ENCODE measurements at regions not wholly inside any gene's neighbourhood (a gene's known extent, or its start where the extent isn't known, plus 50 kb on each side); places are given as distances from the start of the nearest gene placed in this dataset.
"Not testable (repeated sequence)": the region's sequence is repeated elsewhere in the genome, so short reads cannot be mapped to it uniquely, and the experiment has no call there.

- no peak for ATAC-seq
- H3K4me1 Mint-ChIP-seq (ENCODE audit: low read depth): no peaks in the 10 kb centered on the region
- no peak overlapping the region for H3K4me3 Mint-ChIP-seq
- no peaks in the 10 kb centered on the region for H3K27me3 Mint-ChIP-seq (ENCODE audit: low read depth)
- no peaks in the 10 kb centered on the region for H3K36me3 Mint-ChIP-seq (ENCODE audit: insufficient read depth)
- DNase-seq: no peak
- H3K9me3 Mint-ChIP-seq: peaks cover 6% of the 10 kb centered on the region
Observed at GRCh38 chr12:24630446-24630845, 318.5 kb downstream of the BCAT1 start.

DNA sequence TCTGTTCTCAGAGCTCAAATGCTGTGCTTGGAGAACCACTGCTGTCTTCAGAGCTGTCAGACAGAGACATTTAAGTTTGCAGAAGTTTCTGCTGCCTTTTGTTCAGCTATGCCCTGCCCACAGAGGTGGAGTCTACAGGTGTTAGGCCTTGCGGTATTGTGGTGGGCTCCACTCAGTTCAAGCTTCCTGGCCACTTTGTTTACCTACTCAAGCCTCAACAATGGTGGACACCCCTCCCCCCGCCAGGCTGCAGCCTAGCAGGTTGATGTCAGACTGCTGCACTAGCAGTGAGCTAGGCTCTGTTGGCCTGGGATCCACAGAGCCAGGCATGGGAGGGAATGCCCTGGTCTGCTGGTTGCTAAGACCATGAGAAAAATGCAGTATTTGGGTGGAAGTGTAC is 323.8 kb downstream of the BCAT1 start:
- Mint-ChIP-seq H3K4me3 (no peak overlapping the region), H3K27me3 (ENCODE audit: low read depth) (no peaks in the 10 kb centered on the region), H3K4me1 (ENCODE audit: low read depth) (no peaks in the 10 kb centered on the region), H3K36me3 (ENCODE audit: insufficient read depth) (no peaks in the 10 kb centered on the region), H3K9me3 (peaks cover 30% of the 10 kb centered on the region)
- no peak for ATAC-seq
- no peak for DNase-seq

DNA sequence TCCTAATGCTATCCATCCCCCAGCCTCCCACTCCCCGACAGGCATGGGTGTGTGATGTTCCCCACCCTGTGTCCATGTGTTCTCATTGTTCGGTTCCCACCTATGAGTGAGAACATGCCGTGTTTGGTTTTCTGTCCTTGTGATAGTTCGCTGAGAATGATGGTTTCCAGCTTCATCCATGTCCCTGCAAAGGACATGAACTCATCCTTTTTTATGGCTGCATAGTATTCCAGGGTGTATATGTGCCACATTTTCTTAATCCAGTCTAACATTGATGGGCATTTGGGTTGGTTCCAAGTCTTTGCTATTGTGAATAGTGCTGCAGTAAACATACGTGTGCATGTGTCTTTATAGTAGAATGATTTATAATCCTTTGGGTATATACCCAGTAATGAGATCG is 328.9 kb downstream of the BCAT1 start:
- not testable (repeated sequence) for ATAC-seq; DNase-seq; H3K27me3 Mint-ChIP-seq (ENCODE audit: low read depth); H3K4me1 Mint-ChIP-seq (ENCODE audit: low read depth); H3K36me3 Mint-ChIP-seq (ENCODE audit: insufficient read depth); H3K4me3 Mint-ChIP-seq
- peaks cover 24% of the 10 kb centered on the region for H3K9me3 Mint-ChIP-seq

- H3K4me1 Mint-ChIP-seq (ENCODE audit: low read depth): no peaks in the 10 kb centered on the region
- H3K27me3 Mint-ChIP-seq (ENCODE audit: low read depth): no peaks in the 10 kb centered on the region
- ATAC-seq: no peak
- no peak for DNase-seq
- no peaks in the 10 kb centered on the region for H3K36me3 Mint-ChIP-seq (ENCODE audit: insufficient read depth)
- peaks cover 10% of the 10 kb centered on the region for H3K9me3 Mint-ChIP-seq
- H3K4me3 Mint-ChIP-seq: no peak overlapping the region
Observed at GRCh38 chr12:24617471-24617870, 331.4 kb downstream of the BCAT1 start.

DNA sequence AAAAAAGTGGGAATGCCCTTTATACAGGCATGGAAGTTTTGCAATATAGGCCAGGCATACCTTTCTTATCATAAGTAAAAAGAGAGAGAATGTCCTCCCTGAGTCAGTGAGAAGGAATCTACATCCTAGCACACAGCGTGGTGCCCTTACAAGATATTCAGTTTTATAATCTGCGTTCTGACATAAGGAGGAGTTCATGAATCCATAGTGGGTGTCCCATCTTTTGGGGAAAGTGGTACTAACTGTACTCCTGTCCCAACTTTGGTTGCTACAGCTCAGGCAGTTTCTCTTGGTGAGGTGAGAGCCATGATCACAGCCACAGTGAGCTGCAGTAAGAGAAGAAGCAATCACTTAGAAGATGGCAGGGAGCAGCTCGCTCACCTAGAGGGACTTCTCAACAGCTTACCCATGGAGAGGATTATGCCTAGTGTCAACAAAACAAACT is 332.9 kb downstream of the BCAT1 start:
- Mint-ChIP-seq H3K4me3 (no peak overlapping the region), H3K4me1 (ENCODE audit: low read depth) (no peaks in the 10 kb centered on the region), H3K36me3 (ENCODE audit: insufficient read depth) (no peaks in the 10 kb centered on the region), H3K9me3 (no peaks in the 10 kb centered on the region), H3K27me3 (ENCODE audit: low read depth) (no peaks in the 10 kb centered on the region)
- no peak for DNase-seq
- ATAC-seq: no peak

DNA sequence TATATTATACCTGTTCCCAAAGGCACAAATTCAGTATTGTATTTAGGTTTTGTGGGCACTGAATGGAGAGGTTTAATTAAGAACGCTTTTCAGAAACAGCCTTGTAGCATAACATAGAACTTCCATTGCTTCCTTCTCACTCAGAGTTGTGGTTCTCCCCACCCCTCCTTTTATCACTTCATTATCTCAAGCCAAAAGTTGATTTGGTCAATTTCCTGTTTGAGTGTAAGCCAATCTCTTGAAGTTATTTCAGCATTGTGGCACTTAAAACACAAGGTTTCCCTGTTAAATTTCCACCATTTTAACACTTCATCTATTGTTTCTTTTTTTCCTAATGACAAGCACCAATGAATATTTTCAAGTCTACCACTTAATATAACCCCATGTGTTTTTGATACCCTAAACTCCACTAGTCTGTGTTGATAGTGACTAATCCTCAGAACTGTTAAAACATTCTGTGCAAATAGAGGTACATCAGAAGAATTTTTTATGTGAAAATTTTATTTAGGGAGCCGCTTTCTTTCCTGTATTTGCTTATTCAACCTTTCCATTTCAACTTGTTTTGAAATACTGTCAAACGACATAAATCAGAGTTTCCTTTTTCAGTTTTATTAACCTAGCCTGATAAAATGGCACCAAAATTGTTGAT is 340.1 kb downstream of the BCAT1 start:
- Mint-ChIP-seq H3K27me3 (ENCODE audit: low read depth) (no peaks in the 10 kb centered on the region), H3K4me3 (no peak overlapping the region), H3K36me3 (ENCODE audit: insufficient read depth) (no peaks in the 10 kb centered on the region), H3K9me3 (no peaks in the 10 kb centered on the region), H3K4me1 (ENCODE audit: low read depth) (peaks cover 2% of the 10 kb centered on the region)
- no peak for DNase-seq
- no peak for ATAC-seq

DNA sequence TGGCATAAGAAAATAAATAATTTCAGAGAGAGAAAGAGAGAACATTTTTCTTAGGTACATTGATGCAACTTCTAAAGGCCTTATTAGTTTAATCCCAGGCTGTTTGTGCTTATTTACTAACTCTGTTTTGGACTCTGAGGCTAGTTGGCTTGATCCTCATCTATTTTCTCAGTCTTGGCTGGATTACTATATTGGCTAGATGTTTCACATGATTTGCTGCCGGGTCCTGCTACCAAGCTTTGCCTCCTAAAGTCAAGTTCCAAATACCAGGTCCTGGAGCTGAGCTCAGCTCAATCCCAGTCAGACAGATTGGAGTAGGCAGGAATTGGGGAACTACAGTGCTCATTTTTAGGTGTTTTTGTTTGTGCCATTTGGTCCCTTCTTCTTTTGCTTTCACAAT is 340.8 kb downstream of the BCAT1 start:
- H3K27me3 Mint-ChIP-seq (ENCODE audit: low read depth): no peaks in the 10 kb centered on the region
- DNase-seq (no peak), ATAC-seq (no peak)
- H3K4me1 Mint-ChIP-seq (ENCODE audit: low read depth): peaks cover 2% of the 10 kb centered on the region
- no peaks in the 10 kb centered on the region for H3K9me3 Mint-ChIP-seq
- H3K4me3 Mint-ChIP-seq: no peak overlapping the region
- no peaks in the 10 kb centered on the region for H3K36me3 Mint-ChIP-seq (ENCODE audit: insufficient read depth)

GRCh38 chr12:24605916-24606315 is 343.0 kb downstream of the BCAT1 start:
- Mint-ChIP-seq H3K4me1 (ENCODE audit: low read depth) (peaks cover 2% of the 10 kb centered on the region), H3K4me3 (no peak overlapping the region), H3K27me3 (ENCODE audit: low read depth) (no peaks in the 10 kb centered on the region), H3K9me3 (no peaks in the 10 kb centered on the region), H3K36me3 (ENCODE audit: insufficient read depth) (no peaks in the 10 kb centered on the region)
- no peak for DNase-seq
- ATAC-seq: no peak

DNA sequence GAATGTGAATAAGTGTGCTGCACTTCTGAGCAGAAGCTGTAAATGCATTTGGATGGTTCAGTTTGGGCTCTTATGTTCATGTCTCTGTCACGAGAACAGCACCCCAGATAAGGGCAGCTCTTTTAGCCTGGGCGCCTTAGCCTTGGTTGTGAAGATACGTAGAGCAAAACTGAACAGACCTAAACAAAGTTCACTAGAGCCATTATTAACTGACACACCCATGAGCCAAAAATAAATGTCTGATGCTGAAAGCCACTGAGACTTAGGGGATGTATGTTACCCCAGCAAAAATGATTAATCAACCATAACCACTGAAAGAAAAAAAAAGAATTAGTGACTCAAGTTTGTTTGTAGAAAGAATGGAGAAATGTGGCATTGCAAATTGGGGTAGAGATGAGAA is 343.4 kb downstream of the BCAT1 start:
- peaks cover 4% of the 10 kb centered on the region for H3K4me1 Mint-ChIP-seq (ENCODE audit: low read depth)

DNA sequence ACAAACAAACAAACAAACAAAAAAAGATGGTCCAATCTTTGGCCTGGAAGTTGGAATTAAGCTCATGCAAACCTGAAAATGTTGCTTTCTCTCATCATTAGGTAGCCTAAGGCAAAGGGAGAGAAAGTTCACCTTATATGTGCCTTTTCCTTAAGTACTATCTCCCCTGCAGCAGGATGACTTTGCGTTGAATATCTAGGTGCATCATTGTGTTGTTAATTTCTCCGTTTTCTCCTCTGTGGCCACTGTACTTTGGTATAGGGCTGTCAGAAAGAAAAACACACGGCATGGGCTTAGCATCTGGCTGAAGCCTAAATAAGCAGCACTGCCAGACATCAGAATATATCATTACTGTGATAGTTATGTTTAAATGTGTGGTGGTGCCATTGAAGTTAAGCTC is 345.5 kb downstream of the BCAT1 start:
- Mint-ChIP-seq H3K36me3 (ENCODE audit: insufficient read depth) (no peaks in the 10 kb centered on the region), H3K27me3 (ENCODE audit: low read depth) (no peaks in the 10 kb centered on the region), H3K4me3 (no peak overlapping the region), H3K9me3 (no peaks in the 10 kb centered on the region), H3K4me1 (ENCODE audit: low read depth) (peaks cover 4% of the 10 kb centered on the region)
- DNase-seq (no peak), ATAC-seq (no peak)

More for the DNA sequence above, 343.4 kb downstream of the BCAT1 start:
- DNase-seq: no peak
- no peaks in the 10 kb centered on the region for H3K36me3 Mint-ChIP-seq (ENCODE audit: insufficient read depth)
- no peaks in the 10 kb centered on the region for H3K27me3 Mint-ChIP-seq (ENCODE audit: low read depth)
- no peak for ATAC-seq
- H3K9me3 Mint-ChIP-seq: no peaks in the 10 kb centered on the region
- no peak overlapping the region for H3K4me3 Mint-ChIP-seq

DNA sequence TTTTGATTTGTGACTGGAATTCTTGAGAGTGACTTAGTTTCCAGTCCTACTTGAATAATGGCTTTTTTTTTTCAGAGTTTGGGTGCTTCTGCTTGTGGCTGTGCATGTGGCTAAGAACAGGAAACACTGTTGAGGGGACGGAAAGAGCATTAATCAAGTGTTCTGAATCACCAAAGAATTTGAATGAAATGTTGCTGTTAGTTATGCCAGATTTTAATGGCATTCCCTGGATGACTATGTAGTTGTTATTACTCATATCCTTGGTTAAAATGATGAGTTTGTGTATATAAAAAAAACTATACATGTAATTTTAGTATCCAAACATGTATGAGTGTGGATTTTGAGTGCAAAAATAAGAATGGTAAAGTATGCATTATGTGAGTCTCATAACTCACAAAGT is 347.9 kb downstream of the BCAT1 start:
- Mint-ChIP-seq H3K36me3 (ENCODE audit: insufficient read depth) (no peaks in the 10 kb centered on the region), H3K27me3 (ENCODE audit: low read depth) (peaks cover 2% of the 10 kb centered on the region), H3K4me1 (ENCODE audit: low read depth) (peaks cover 4% of the 10 kb centered on the region), H3K9me3 (no peaks in the 10 kb centered on the region), H3K4me3 (no peak overlapping the region)
- ATAC-seq (peak; percentile 60 to 83), DNase-seq (no peak)

GRCh38 chr12:24600551-24600950 is 348.4 kb downstream of the BCAT1 start:
- Mint-ChIP-seq H3K36me3 (ENCODE audit: insufficient read depth) (no peaks in the 10 kb centered on the region), H3K27me3 (ENCODE audit: low read depth) (peaks cover 2% of the 10 kb centered on the region), H3K9me3 (no peaks in the 10 kb centered on the region), H3K4me1 (ENCODE audit: low read depth) (peaks cover 4% of the 10 kb centered on the region), H3K4me3 (no peak overlapping the region)
- ATAC-seq (peak in 1 of 2 donors; percentile 66), DNase-seq (no peak)

DNA sequence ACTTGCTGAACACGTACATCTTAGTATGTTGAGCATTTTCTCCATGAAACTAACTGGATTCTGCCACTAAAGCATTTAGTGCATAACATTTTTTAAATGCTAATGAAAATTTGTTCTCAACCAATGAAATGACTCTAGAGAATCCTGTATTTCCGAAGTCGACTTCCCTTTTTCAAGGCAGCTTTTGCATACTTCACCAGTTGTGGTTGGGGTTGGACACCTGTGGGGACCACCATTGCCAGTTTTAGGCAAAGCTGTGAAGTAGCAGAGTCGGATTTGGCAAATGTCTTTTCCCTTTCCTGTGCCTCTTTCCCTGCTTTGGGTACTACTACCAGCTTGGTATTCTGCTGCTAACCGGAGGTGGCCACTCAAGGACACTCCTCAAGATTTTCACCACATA is 349.2 kb downstream of the BCAT1 start:
- Mint-ChIP-seq H3K27me3 (ENCODE audit: low read depth) (peaks cover 2% of the 10 kb centered on the region), H3K36me3 (ENCODE audit: insufficient read depth) (no peaks in the 10 kb centered on the region), H3K4me3 (no peak overlapping the region), H3K4me1 (ENCODE audit: low read depth) (peaks cover 2% of the 10 kb centered on the region), H3K9me3 (no peaks in the 10 kb centered on the region)
- no peak for ATAC-seq
- no peak for DNase-seq

DNA sequence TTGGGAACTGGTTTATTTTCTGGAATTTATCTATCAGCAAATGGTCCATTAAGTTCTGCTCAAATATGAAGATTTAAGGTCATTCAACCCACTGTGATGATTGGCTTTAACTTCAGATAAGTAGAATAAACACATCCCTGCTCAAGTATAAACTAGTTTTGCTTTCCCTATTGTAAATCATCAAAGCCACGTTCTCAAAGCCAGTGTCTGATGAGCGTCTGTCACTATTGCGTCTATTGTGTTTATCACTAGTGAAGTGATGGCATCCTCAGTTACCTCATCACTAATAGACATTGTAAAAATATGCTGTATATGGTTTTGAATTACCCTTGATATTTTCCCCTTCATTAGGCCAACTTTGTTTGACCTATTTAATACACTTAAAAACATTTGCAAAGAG is 351.3 kb downstream of the BCAT1 start:
- Mint-ChIP-seq H3K36me3 (ENCODE audit: insufficient read depth) (no peaks in the 10 kb centered on the region), H3K4me3 (no peak overlapping the region), H3K27me3 (ENCODE audit: low read depth) (peaks cover 2% of the 10 kb centered on the region), H3K4me1 (ENCODE audit: low read depth) (peaks cover 2% of the 10 kb centered on the region), H3K9me3 (no peaks in the 10 kb centered on the region)
- DNase-seq (no peak), ATAC-seq (no peak)

- DNase-seq (no peak), ATAC-seq (no peak)
- H3K36me3 Mint-ChIP-seq (ENCODE audit: insufficient read depth): no peaks in the 10 kb centered on the region
- H3K4me1 Mint-ChIP-seq (ENCODE audit: low read depth): peaks cover 2% of the 10 kb centered on the region
- H3K9me3 Mint-ChIP-seq: no peaks in the 10 kb centered on the region
- H3K27me3 Mint-ChIP-seq (ENCODE audit: low read depth): peaks cover 2% of the 10 kb centered on the region
- H3K4me3 Mint-ChIP-seq: no peak overlapping the region
Observed at GRCh38 chr12:24596768-24597388, 352.0 kb downstream of the BCAT1 start.
